ENCODE measurements at regions not wholly inside any gene's neighbourhood (a gene's known extent, or its start where the extent isn't known, plus 50 kb on each side); places are given as distances from the start of the nearest gene placed in this dataset.
A peak's percentile ranks its signal among the peaks of the same experiment; 100 is the strongest.

DNA sequence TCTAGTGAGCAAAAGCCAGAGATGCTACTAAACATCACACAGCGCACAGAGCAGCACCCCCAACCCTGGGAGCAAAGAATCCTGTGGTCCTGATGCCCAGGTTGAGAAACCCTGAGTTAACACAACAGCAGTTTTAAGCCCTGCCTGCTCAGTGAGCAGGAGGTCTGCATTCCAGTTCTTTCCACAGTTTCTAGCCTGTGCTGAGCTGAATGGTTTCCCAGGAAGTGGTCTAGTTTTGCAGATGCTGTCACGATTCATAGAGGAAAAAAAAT is 171.1 kb upstream of the PROK2 start:
- Histone ChIP-seq H3K27ac (no peak overlapping the region), H3K4me2 (peak overlapping the region; percentile 64), H3F3A (ENCODE audit: low read depth) (peaks cover 11% of the 10 kb centered on the region), H3K9ac (no peak overlapping the region), H3K4me1 (peaks cover 21% of the 10 kb centered on the region), H3K4me3 (no peak overlapping the region), H3K9me3 (ENCODE audit: low read depth) (no peaks in the 10 kb centered on the region), H3K79me2 (ENCODE audit: low read depth) (no peaks in the 10 kb centered on the region), H3K36me3 (no peaks in the 10 kb centered on the region), H4K20me1 (ENCODE audit: low read depth) (no peaks in the 10 kb centered on the region), H3K27me3 (no peaks in the 10 kb centered on the region), H2AFZ (replicated peaks) (peak overlapping the region; percentile 80)
- peak; percentile 23 for DNase-seq (ENCODE audit: low spot score)
- Mint-ChIP-seq H3K27ac (no peak overlapping the region), H3K36me3 (no peaks in the 10 kb centered on the region), H3K27me3 (ENCODE audit: insufficient read depth, low read depth) (peaks cover 11% of the 10 kb centered on the region), H3K9me3 (peaks cover 2% of the 10 kb centered on the region), H3K4me1 (peaks cover 13% of the 10 kb centered on the region), H3K4me3 (no peak overlapping the region)
- TF ChIP-seq, protein P1, sequence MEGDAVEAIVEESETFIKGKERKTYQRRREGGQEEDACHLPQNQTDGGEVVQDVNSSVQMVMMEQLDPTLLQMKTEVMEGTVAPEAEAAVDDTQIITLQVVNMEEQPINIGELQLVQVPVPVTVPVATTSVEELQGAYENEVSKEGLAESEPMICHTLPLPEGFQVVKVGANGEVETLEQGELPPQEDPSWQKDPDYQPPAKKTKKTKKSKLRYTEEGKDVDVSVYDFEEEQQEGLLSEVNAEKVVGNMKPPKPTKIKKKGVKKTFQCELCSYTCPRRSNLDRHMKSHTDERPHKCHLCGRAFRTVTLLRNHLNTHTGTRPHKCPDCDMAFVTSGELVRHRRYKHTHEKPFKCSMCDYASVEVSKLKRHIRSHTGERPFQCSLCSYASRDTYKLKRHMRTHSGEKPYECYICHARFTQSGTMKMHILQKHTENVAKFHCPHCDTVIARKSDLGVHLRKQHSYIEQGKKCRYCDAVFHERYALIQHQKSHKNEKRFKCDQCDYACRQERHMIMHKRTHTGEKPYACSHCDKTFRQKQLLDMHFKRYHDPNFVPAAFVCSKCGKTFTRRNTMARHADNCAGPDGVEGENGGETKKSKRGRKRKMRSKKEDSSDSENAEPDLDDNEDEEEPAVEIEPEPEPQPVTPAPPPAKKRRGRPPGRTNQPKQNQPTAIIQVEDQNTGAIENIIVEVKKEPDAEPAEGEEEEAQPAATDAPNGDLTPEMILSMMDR (IDR thresholded peaks at IDR 0.05), result no peak
- no peak for TF ChIP-seq EZH2phosphoT487 (IDR thresholded peaks at IDR 0.05)
- no peak for TF ChIP-seq EZH2 (IDR thresholded peaks at IDR 0.05)

DNA sequence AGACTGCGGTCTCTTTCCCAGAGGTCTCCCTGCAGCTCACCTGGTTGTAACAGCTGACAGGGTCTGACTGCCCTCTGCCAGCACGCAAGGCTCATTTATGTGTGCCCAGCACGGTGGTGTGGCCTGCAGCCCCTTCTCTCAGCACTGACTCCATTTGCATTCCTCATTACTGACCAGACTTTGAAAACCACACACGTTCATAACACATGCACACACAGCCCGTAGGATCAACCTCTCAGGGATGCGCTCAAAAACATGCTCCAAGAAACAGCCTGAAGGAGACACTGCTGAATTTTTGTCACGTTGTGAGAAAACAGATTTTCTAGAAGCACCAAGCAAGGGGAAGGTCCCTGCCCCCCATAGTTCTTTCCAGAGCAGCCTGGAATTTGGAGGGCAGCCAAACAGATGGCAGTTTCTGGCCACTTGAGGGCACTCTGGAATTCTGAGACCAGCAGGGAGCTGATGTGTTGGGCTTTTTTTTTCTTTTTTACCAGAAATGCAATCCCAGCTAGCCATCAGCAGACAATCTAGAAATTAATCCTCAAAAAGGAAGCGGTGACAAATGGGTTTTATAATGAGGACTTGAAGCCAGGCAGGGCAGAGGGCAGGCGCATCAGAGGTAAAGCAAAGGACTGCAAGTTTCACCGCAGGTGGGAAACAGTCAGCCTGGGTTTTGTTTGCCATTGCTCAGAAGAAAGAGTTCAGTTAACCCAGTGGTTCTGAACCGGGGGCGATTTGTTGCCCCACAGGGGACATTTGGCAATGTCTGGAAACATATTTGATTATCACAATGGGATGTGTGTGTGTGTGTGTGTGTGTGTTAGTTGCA is 170.5 kb upstream of the PROK2 start:
- Histone ChIP-seq H3K9ac (no peak overlapping the region), H3K79me2 (ENCODE audit: low read depth) (no peaks in the 10 kb centered on the region), H3K4me1 (peaks cover 19% of the 10 kb centered on the region), H3K9me3 (ENCODE audit: low read depth) (no peaks in the 10 kb centered on the region), H3K4me2 (peak overlapping the region; percentile 64), H3K4me3 (no peak overlapping the region), H4K20me1 (ENCODE audit: low read depth) (no peaks in the 10 kb centered on the region), H2AFZ (replicated peaks) (peak overlapping the region; percentile 80), H3K27me3 (no peaks in the 10 kb centered on the region), H3K27ac (no peak overlapping the region), H3F3A (ENCODE audit: low read depth) (peaks cover 11% of the 10 kb centered on the region), H3K36me3 (no peaks in the 10 kb centered on the region)
- TF ChIP-seq, protein P1 (IDR thresholded peaks at IDR 0.05), result peak; percentile 78
- TF ChIP-seq EZH2 (IDR thresholded peaks at IDR 0.05), result no peak
- DNase-seq (ENCODE audit: low spot score), result peak; percentile 80
- H3K36me3 Mint-ChIP-seq, result no peaks in the 10 kb centered on the region
- H3K27ac Mint-ChIP-seq, result peak overlapping the region; percentile 5
- H3K4me3 Mint-ChIP-seq, result peak overlapping the region; percentile 65
- peaks cover 2% of the 10 kb centered on the region for H3K9me3 Mint-ChIP-seq
- peaks cover 11% of the 10 kb centered on the region for H3K27me3 Mint-ChIP-seq (ENCODE audit: insufficient read depth, low read depth)
- H3K4me1 Mint-ChIP-seq, result peaks cover 13% of the 10 kb centered on the region

DNA sequence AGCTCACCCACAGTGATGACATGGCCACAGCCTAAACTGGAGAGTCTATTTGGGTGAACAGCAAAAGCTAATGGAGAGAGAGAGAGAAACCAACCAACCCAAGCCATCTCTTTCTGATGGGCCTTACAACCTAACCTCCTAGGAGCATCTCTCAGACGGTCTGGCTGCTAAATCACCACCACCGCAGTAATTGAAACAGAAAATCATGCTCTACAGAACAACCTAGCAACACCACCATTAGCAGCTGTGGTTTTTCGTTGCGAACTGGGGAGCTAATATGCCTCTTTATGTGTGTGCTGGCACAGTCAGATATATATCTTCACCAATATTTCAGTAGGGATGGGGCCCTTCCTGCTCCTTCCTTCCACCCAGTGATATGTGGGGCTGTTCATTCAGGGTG is 166.9 kb upstream of the PROK2 start:
- Histone ChIP-seq H3K4me2 (no peak overlapping the region), H3K9me3 (ENCODE audit: low read depth) (no peaks in the 10 kb centered on the region), H3K4me1 (peaks cover 12% of the 10 kb centered on the region), H3K4me3 (no peak overlapping the region), H3K27ac (no peak overlapping the region), H4K20me1 (ENCODE audit: low read depth) (no peaks in the 10 kb centered on the region), H3K36me3 (no peaks in the 10 kb centered on the region), H3K79me2 (ENCODE audit: low read depth) (no peaks in the 10 kb centered on the region), H3F3A (ENCODE audit: low read depth) (peaks cover 11% of the 10 kb centered on the region), H3K27me3 (no peaks in the 10 kb centered on the region), H3K9ac (no peak overlapping the region), H2AFZ (replicated peaks) (no peak overlapping the region)
- no peak for TF ChIP-seq EZH2phosphoT487 (IDR thresholded peaks at IDR 0.05)
- TF ChIP-seq EZH2 (IDR thresholded peaks at IDR 0.05), result no peak
- TF ChIP-seq, protein P1 (IDR thresholded peaks at IDR 0.05), result no peak
- Mint-ChIP-seq H3K4me1 (peaks cover 13% of the 10 kb centered on the region), H3K36me3 (no peaks in the 10 kb centered on the region), H3K27me3 (ENCODE audit: insufficient read depth, low read depth) (peaks cover 9% of the 10 kb centered on the region), H3K4me3 (no peak overlapping the region), H3K27ac (no peak overlapping the region), H3K9me3 (peaks cover 3% of the 10 kb centered on the region)
- DNase-seq (ENCODE audit: low spot score), result no peak
